GM12865 (cell line): ENCODE measurements at regions not wholly inside any gene's neighbourhood (a gene's known extent, or its start where the extent isn't known, plus 50 kb on each side); places are given as distances from the start of the nearest gene placed in this dataset.

Experiments used
- DNase-seq: peaks from one replicate; pipeline ENCODE4 v3.0.0; 2010; ENCODE audit warnings: low read depth
- H3K4me3 ChIP-seq: 2 replicates; pipeline ENCODE4 v1.5.1; 2011; ENCODE audit warnings: mild to moderate bottlenecking, low read depth, low read length, control low read depth
- TF ChIP-seq, protein P1 (sequence below): IDR thresholded peaks from 2 replicates; pipeline ENCODE4 v1.5.1; 2011; ENCODE audit warnings: low read length, control low read depth, low read depth, inconsistent platforms; ENCODE audit not compliant: insufficient read depth; ENCODE audit errors: missing control alignments

DNA sequence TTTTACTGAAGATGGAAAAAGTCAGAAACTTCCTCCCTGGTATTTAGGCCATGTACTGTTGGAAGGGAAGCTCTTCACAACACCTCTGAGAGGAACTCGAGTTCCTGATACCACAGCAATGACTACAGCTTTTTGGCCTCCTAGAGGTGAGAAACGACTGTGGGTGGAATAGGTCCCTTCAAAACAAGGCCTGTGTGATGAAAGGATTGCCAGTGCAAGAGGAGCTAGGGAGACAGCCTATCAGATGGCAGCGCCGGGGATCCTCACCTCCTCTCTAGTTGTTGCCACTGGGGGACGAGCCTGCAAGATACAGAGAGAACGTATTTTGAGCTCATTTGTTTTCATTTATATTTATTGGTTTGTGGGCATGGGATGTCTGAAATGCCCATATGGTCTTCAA, 187.8 kb upstream of the KCND3 start:
- TF ChIP-seq, protein P1, sequence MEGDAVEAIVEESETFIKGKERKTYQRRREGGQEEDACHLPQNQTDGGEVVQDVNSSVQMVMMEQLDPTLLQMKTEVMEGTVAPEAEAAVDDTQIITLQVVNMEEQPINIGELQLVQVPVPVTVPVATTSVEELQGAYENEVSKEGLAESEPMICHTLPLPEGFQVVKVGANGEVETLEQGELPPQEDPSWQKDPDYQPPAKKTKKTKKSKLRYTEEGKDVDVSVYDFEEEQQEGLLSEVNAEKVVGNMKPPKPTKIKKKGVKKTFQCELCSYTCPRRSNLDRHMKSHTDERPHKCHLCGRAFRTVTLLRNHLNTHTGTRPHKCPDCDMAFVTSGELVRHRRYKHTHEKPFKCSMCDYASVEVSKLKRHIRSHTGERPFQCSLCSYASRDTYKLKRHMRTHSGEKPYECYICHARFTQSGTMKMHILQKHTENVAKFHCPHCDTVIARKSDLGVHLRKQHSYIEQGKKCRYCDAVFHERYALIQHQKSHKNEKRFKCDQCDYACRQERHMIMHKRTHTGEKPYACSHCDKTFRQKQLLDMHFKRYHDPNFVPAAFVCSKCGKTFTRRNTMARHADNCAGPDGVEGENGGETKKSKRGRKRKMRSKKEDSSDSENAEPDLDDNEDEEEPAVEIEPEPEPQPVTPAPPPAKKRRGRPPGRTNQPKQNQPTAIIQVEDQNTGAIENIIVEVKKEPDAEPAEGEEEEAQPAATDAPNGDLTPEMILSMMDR = no peak
- no peak overlapping the region for H3K4me3 ChIP-seq
- no peak for DNase-seq

DNA sequence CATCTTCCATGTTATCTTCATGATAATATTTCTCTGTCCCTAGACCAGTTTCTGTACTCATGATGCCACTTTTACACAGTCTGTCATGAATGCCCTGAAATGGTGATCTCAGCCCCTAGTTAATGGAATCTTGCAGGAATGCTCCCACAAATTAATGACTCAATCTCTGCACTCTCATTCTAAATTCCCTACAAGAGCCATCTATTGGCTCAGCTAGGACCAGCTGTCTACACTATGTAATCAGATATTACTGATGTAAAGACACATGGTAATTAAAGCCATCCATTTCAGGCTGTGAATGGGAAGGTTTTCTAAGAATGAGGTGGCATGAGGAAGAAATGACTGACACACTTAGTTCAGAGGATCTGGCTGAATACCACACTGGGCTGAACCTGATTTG, 199.1 kb upstream of the KCND3 start:
- DNase-seq = no peak
- TF ChIP-seq, protein P1 = no peak
- H3K4me3 ChIP-seq = no peak overlapping the region

- DNase-seq = no peak
- no peak overlapping the region for H3K4me3 ChIP-seq
- TF ChIP-seq, protein P1 = no peak
These were observed 199.9 kb upstream of the CTTNBP2NL start for GRCh38 chr1:112196008-112196588.

DNA sequence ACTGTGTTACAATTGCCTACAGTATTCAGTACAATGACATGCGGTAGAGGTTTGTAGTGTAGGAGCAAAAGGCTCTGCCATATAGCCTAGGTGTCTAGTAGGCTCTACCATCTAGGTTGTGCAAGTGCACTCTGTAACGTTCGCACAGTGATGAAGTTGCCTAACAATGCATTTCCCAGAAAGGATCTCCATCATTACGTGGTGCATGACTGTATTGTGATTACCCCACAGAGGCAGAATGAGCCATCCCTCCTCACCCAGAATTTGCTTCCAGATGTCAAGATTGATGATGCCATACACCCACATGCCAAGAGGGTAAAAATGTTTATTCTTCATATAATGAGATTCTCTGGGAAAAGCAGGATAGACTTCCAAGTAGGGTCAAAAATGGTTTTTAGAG, 199.3 kb upstream of the CTTNBP2NL start:
- TF ChIP-seq, protein P1 = no peak
- no peak for DNase-seq
- no peak overlapping the region for H3K4me3 ChIP-seq

DNA sequence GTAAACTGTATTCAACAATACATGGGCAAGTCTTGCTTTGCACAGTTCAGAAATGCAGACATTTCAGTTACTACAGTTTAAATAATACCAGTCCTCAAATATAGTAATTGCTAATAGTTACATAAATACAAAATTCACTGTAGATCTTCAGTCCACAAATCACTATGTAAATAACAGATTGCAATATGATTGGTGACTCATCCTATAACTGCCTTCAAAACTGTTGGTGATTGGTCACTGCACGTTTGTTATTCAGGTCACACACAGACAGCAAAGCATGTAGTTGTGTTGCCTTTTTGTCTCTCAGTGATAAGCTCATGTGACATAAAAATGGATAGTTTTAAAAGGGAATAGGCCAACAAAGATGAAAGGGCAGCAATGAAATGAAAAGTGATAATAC, 186.5 kb upstream of the CTTNBP2NL start:
- DNase-seq = no peak

DNA sequence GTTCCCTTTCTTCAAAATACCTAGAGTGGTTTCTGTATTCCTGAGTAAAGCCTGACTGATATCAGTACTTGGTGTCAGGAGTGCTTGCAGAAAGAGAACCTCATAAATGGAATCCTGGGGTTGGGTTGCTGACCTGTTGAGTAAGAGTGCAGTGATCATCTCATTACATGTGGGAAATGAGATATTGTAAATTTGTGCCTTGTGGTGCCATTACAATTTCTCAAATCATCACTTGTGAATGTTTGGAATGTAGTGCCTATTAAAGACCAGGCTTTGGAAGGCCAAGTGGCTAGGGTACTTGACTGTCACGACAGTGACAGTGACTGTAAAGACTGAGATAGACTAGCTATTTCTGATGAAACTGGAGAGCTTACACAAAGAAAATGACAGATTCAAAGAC, 176.7 kb upstream of the CTTNBP2NL start:
- no peak for DNase-seq
- TF ChIP-seq, protein P1 = no peak

More for the DNA sequence above, 186.5 kb upstream of the CTTNBP2NL start:
- H3K4me3 ChIP-seq = no peak overlapping the region
- TF ChIP-seq, protein P1 = no peak

DNA sequence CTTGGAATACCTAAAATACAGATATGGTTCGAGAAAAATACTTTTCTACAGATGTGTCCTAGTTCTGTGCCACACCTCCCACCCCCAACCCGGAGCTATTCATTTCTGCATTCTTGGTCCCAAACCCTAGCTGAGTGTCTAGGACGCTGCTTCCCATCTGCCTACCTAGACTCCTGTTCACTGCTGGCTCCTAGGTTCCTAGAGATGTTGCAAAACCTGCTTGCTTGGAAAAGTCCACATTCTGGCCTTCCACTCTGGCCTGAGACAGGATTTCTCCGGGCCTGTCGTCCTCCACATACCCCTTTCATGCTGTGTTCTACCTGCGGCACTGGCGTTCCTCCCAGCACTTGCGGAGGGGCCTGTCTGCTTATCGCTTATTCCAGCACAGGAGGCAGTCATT, 165.8 kb upstream of the CTTNBP2NL start:
- H3K4me3 ChIP-seq = no peak overlapping the region
- TF ChIP-seq, protein P1 = no peak
- DNase-seq = no peak

More for the DNA sequence above, 176.7 kb upstream of the CTTNBP2NL start:
- no peak overlapping the region for H3K4me3 ChIP-seq
